SKM-1 (cell line): ENCODE measurements at regions not wholly inside any gene's neighbourhood (a gene's known extent, or its start where the extent isn't known, plus 50 kb on each side); places are given as distances from the start of the nearest gene placed in this dataset.
"Not testable (repeated sequence)": the region's sequence is repeated elsewhere in the genome, so short reads cannot be mapped to it uniquely, and the experiment has no call there.

Source experiments
- DNase-seq: peaks from one replicate; lab custom pipeline; 2025; ENCODE audit not compliant: unreplicated experiment; lab: John Stamatoyannopoulos, UW

GRCh38 chr2:210730672-210731071 is 174.3 kb downstream of the CPS1 start:
- DNase-seq, result no peak

GRCh38 chr2:210746826-210747225 is 190.4 kb downstream of the CPS1 start:
- DNase-seq, result not testable (repeated sequence)

- DNase-seq, result no peak
Measured at GRCh38 chr2:210752532-210752931, 196.1 kb downstream of the CPS1 start.

GRCh38 chr2:210753386-210753785 is 197.0 kb downstream of the CPS1 start:
- DNase-seq, result no peak

GRCh38 chr2:210756855-210757254 is 200.5 kb downstream of the CPS1 start:
- no peak for DNase-seq

- no peak for DNase-seq
Measured at GRCh38 chr2:210762604-210763588, 206.5 kb downstream of the CPS1 start.

- DNase-seq, result no peak
Measured at GRCh38 chr2:210768329-210768910, 212.0 kb downstream of the CPS1 start.

GRCh38 chr2:210776756-210777155 is 220.4 kb downstream of the CPS1 start:
- DNase-seq, result no peak

- DNase-seq, result no peak
Measured at GRCh38 chr2:210782222-210782621, 225.8 kb downstream of the CPS1 start.

GRCh38 chr2:210787831-210788230 is 231.4 kb downstream of the CPS1 start:
- not testable (repeated sequence) for DNase-seq

GRCh38 chr2:210792000-210792399 is 235.6 kb downstream of the CPS1 start:
- no peak for DNase-seq

GRCh38 chr2:210795506-210795905 is 239.1 kb downstream of the CPS1 start:
- no peak for DNase-seq

GRCh38 chr2:210798180-210798579 is 241.8 kb downstream of the CPS1 start:
- peak; percentile 53 for DNase-seq

- no peak for DNase-seq
Measured at GRCh38 chr2:210814251-210815025, 258.0 kb downstream of the CPS1 start.

- DNase-seq, result no peak
Measured at GRCh38 chr2:210816769-210817168, 260.4 kb downstream of the CPS1 start.

- no peak for DNase-seq
Measured at GRCh38 chr2:210818473-210818872, 262.1 kb downstream of the CPS1 start.

GRCh38 chr2:210833403-210833802 is 277.0 kb downstream of the CPS1 start:
- DNase-seq, result no peak

GRCh38 chr2:210839034-210839433 is 282.6 kb downstream of the CPS1 start:
- DNase-seq, result no peak

- DNase-seq, result no peak
Measured at GRCh38 chr2:210839450-210839849, 283.1 kb downstream of the CPS1 start.

- no peak for DNase-seq
Measured at GRCh38 chr2:210842896-210843295, 286.5 kb downstream of the CPS1 start.

- DNase-seq, result no peak
Measured at GRCh38 chr2:210844016-210844415, 287.6 kb downstream of the CPS1 start.

GRCh38 chr2:210859314-210859713 is 302.9 kb downstream of the CPS1 start:
- no peak for DNase-seq
